Mesodermal cell (in vitro differentiated cells): ENCODE measurements at regions not wholly inside any gene's neighbourhood (a gene's known extent, or its start where the extent isn't known, plus 50 kb on each side); places are given as distances from the start of the nearest gene placed in this dataset.

Experiments used
- H3K27ac ChIP-seq: 2 replicates; pipeline ENCODE4 v1.7.0; 2013; ENCODE audit warnings: mild to moderate bottlenecking, low read depth, low read length, moderate library complexity; ENCODE audit not compliant: severe bottlenecking
- H3K36me3 ChIP-seq: 2 replicates; pipeline ENCODE4 v1.7.1; 2013; ENCODE audit warnings: mild to moderate bottlenecking, low read length, moderate library complexity; ENCODE audit not compliant: control insufficient read depth, insufficient read depth
- H3K4me1 ChIP-seq: one replicate; pipeline ENCODE4 v1.7.1; 2013; ENCODE audit warnings: mild to moderate bottlenecking, low read length; ENCODE audit not compliant: insufficient read depth, control insufficient read depth, poor library complexity, severe bottlenecking
- H3K4me3 ChIP-seq: 2 replicates; pipeline ENCODE4 v1.7.0; 2013; ENCODE audit warnings: low read length, control low read depth, mild to moderate bottlenecking; ENCODE audit not compliant: insufficient read depth, poor library complexity, severe bottlenecking; ENCODE audit errors: extremely low read depth
- H3K9me3 ChIP-seq: 2 replicates; pipeline ENCODE4 v1.7.1; 2013; ENCODE audit warnings: mild to moderate bottlenecking, low read length, moderate library complexity; ENCODE audit not compliant: control insufficient read depth
- WGBS, 2 experiments: methylation state at CpG; one replicate each; pipeline ENCODE4 v1.1.5; 2013; ENCODE audit warnings: missing lambda C conversion rate in 2 of 2; ENCODE audit not compliant: insufficient coverage in 2 of 2; 5-methylcytosine and 5-hydroxymethylcytosine counted together

GRCh38 chr2:144865670-144866069, 345.8 kb upstream of the ZEB2 start:
- no peak overlapping the region for H3K27ac ChIP-seq
- no CpG with 5 or more reads among the region's 1 CpG for WGBS, 2 experiments
- H3K4me3 ChIP-seq = no peak overlapping the region
- no peaks in the 10 kb centered on the region for H3K4me1 ChIP-seq
- H3K36me3 ChIP-seq = no peaks in the 10 kb centered on the region
- H3K9me3 ChIP-seq = no peaks in the 10 kb centered on the region

DNA sequence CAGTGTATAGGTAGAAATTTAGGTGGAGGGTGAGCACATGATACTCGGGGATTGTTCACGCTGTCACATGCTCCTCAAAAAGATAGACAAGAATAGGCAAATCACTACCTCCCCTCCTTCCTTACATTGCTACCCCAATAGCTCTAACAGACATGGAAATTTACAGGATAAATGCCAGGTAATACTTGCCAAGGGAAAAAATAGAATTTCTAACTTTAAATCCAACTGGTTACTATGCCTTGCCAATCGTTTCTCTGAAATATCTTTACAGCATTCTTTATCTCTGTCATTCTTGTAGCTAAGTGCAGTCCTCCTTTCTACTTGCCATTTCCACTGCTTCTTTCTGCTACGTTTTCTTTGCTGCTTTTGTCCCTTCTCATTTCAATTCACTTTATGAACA, 339.8 kb upstream of the ZEB2 start:
- Histone ChIP-seq H3K36me3 (no peaks in the 10 kb centered on the region), H3K4me1 (no peaks in the 10 kb centered on the region), H3K9me3 (peaks cover 4% of the 10 kb centered on the region), H3K27ac (no peak overlapping the region), H3K4me3 (no peak overlapping the region)
- 86 to 88% methylated on average over 2 of the region's 4 CpGs for WGBS, 2 experiments

- Histone ChIP-seq H3K27ac (no peak overlapping the region), H3K36me3 (no peaks in the 10 kb centered on the region), H3K4me3 (no peak overlapping the region), H3K9me3 (peaks cover 4% of the 10 kb centered on the region), H3K4me1 (no peaks in the 10 kb centered on the region)
- WGBS, 2 experiments = 88 to 95% methylated on average over 2 to 3 of the region's 4 CpGs
These were observed 338.3 kb upstream of the ZEB2 start for GRCh38 chr2:144858211-144858610.

GRCh38 chr2:144854596-144854995, 334.7 kb upstream of the ZEB2 start:
- H3K9me3 ChIP-seq = peaks cover 4% of the 10 kb centered on the region
- H3K4me1 ChIP-seq = no peaks in the 10 kb centered on the region
- H3K4me3 ChIP-seq = no peak overlapping the region
- H3K27ac ChIP-seq = no peak overlapping the region
- H3K36me3 ChIP-seq = no peaks in the 10 kb centered on the region
- 89 to 92% methylated on average over 3 of the region's 4 CpGs for WGBS, 2 experiments

DNA sequence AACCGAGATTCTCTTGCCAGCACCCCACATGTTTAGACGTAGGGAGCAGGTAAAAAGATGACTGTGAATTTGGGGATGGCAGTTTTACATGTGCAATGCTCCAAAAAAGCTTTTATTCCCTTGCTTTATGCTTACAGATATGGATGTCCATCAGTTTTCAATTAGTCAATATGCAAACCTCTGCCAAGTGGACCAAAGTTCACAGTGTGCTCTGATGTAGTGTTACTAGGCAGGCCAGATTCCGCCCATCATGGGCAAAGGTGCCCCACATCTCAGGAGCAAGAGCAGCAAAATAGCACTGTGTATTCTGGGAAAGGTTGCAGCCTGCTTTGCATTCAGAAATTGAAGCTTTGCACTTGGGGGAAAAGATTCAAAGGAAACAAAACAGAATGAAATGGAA, 329.7 kb upstream of the ZEB2 start:
- H3K4me3 ChIP-seq = no peak overlapping the region
- no peaks in the 10 kb centered on the region for H3K36me3 ChIP-seq
- H3K4me1 ChIP-seq = no peaks in the 10 kb centered on the region
- H3K9me3 ChIP-seq = no peaks in the 10 kb centered on the region
- WGBS, 2 experiments = 100% methylated on average over 1 to 3 of the region's 3 CpGs
- H3K27ac ChIP-seq = no peak overlapping the region

DNA sequence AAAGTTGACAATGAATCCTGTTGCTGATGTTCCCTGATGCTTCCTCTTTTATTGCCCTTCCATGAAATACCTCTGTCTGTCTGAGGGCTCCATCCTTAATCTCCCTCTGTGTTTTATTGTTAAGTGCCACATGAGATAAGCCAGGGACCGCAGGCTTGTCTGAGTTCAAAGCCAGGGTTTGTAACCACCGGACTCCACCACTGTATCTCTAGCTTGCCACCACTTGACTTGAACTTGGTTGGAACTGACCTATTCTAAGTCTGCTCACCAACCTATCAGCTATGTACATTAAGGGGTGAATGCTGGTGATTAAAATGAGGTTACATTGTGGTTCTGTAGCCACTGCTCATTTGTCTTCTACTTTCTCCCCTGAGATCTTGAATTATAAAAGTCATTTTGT, 328.5 kb upstream of the ZEB2 start:
- H3K36me3 ChIP-seq = no peaks in the 10 kb centered on the region
- no peaks in the 10 kb centered on the region for H3K4me1 ChIP-seq
- 88% methylated on average over 2 of the region's 2 CpGs; no CpG with 5 or more reads in 1 of the 2 experiments for WGBS, 2 experiments
- H3K9me3 ChIP-seq = no peaks in the 10 kb centered on the region
- H3K4me3 ChIP-seq = no peak overlapping the region
- no peak overlapping the region for H3K27ac ChIP-seq

GRCh38 chr2:144847347-144848080, 327.6 kb upstream of the ZEB2 start:
- WGBS, 2 experiments = 96 to 100% methylated on average over 4 of the region's 5 CpGs
- Histone ChIP-seq H3K4me1 (no peaks in the 10 kb centered on the region), H3K4me3 (no peak overlapping the region), H3K9me3 (no peaks in the 10 kb centered on the region), H3K27ac (no peak overlapping the region), H3K36me3 (no peaks in the 10 kb centered on the region)

- Histone ChIP-seq H3K4me3 (no peak overlapping the region), H3K36me3 (no peaks in the 10 kb centered on the region), H3K27ac (peak overlapping the region; percentile 62), H3K4me1 (peaks cover 30% of the 10 kb centered on the region), H3K9me3 (no peaks in the 10 kb centered on the region)
- 87 to 94% methylated on average over 5 to 6 of the region's 7 CpGs for WGBS, 2 experiments
These were observed 316.9 kb upstream of the ZEB2 start for GRCh38 chr2:144836635-144837350.

DNA sequence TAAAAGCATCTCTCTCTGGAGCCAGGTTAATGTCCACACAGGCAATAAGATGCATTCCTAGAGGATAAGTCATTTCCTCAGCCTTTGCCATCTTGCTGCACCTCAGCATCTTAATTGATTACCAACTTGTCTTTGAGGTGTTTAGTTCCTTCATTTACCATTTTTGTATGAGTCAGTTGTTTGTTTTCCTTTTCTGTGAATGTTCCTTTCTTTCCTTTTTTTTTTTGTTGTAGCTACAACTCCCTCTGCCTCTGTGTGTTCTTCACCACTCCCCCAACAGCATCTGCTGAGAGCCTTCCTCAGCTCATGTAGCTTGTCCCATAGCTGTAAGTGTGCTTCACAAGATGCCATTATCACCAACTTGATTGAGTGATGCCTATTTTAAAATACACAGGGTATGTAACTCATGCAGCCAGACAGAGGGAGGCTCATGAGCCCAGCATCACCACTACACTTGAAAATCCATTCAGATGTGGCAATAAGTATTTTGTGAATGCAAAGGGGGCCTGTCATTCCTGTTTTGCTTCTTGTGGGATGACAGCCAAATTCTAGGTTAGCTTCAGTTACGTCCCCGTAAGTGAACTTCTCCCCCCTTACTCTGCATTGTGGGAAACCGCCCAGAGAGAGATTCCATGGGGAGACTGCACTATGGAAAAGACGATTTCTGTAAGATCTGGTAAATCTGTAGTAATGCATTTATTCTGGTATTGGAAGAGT, 315.9 kb upstream of the ZEB2 start:
- peaks cover 36% of the 10 kb centered on the region for H3K4me1 ChIP-seq
- H3K27ac ChIP-seq = peak overlapping the region; percentile 76
- 83% methylated on average over 3 of the region's 4 CpGs; no CpG with 5 or more reads in 1 of the 2 experiments for WGBS, 2 experiments

GRCh38 chr2:144834998-144835633, 315.2 kb upstream of the ZEB2 start:
- H3K4me1 ChIP-seq = peaks cover 43% of the 10 kb centered on the region
- H3K36me3 ChIP-seq = no peaks in the 10 kb centered on the region
- H3K27ac ChIP-seq = peak overlapping the region; percentile 76
- H3K4me3 ChIP-seq = no peak overlapping the region
- H3K9me3 ChIP-seq = no peaks in the 10 kb centered on the region
- 76 to 77% methylated on average over 3 to 5 of the region's 5 CpGs for WGBS, 2 experiments

More for the DNA sequence above, 315.9 kb upstream of the ZEB2 start:
- Histone ChIP-seq H3K4me3 (no peak overlapping the region), H3K36me3 (no peaks in the 10 kb centered on the region), H3K9me3 (no peaks in the 10 kb centered on the region)
